HG02885 (cell line): ENCODE measurements at regions not wholly inside any gene's neighbourhood (a gene's known extent, or its start where the extent isn't known, plus 50 kb on each side); places are given as distances from the start of the nearest gene placed in this dataset.

ENCODE experiments used
- ATAC-seq: cut with Tn5 transposase; IDR thresholded peaks from one replicate; pipeline ENCODE4 v1.9.1; 2021; ENCODE audit warnings: mild to moderate bottlenecking; ENCODE audit not compliant: unreplicated experiment, poor library complexity

DNA sequence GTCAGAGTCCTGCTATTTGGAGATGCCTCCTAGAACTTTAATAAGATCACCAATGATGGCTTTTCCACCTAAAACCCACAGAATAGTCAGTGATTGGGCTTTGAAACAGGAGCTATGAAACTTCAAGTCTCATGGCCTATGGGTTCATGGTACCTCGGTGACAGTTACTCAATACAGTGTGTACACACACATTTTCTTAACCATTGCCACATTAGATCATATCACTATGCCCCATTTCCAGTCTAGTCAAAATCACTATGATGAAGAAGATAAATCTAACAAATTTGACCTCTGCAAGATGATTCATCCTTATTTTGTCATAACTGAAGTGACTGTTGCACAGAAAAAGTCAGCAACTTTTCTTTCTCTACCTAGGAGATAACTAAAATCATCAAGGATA lies 86.8 kb upstream of the OR13F1 start:
- no peak for ATAC-seq

DNA sequence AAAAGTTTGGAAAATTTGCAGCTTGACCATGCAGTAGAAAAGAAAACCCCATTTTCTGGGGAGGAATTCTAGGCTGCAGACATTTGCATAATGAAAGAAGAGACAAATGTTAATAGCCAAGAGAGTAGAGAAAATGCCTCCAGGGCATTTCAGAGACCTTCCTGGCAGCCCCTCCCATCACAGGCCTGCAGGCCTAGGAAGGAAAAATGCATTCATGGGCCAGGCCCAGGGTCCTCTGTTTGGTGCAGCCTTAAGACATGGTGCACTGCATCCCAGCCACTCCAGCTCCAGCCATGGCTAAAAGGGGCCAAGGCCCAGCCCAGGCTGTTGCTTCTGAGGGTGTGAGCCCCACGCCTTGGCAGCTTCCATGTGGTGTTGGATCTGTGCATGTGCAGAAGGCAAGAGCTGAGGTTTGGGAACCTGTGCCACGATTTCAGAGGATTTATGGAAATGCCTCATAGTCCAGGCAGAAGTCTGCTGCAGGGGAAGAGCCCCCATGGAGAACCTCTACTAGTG lies 75.0 kb upstream of the OR13F1 start:
- ATAC-seq, result no peak

DNA sequence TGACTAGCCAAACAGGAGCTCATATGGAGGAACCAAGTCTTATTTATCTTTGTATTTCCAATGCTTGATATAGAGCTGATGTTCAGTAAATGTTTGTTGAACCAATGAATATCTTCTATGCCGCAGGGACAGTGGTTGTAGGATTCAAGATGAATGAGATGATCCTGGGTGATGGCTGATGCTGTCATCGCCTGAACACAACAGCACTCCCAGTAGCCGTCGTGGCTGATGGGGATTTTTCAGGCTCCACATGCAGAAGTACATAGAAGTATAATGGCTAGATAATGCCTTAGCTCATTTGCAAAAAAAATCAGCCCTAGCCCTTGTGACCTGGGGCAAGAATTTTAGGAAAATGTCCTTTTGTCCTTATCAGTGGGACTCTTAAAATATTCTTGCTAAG lies 69.0 kb upstream of the OR13F1 start:
- ATAC-seq, result no peak

DNA sequence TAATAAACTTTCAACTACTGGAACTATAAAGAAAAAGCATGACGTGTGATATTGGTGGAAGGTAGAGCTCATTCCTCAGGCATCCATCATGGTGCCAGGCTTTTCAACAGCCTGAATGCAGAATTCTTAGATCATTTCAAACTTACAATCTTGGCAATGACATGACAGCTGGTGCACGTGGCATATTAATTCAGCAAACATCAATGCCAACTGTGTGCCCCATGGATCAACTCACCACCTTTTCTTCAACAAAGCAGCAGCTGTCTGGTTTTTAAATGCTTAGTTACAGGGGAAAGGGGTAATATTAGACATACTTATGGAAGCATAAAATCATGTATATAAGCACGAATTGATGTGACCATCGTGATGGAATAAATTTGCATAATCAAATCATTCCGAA lies 56.0 kb upstream of the OR13F1 start:
- no peak for ATAC-seq
